ENCODE measurements at regions not wholly inside any gene's neighbourhood (a gene's known extent, or its start where the extent isn't known, plus 50 kb on each side); places are given as distances from the start of the nearest gene placed in this dataset.
"Not testable (repeated sequence)": the region's sequence is repeated elsewhere in the genome, so short reads cannot be mapped to it uniquely, and the experiment has no call there.

DNA sequence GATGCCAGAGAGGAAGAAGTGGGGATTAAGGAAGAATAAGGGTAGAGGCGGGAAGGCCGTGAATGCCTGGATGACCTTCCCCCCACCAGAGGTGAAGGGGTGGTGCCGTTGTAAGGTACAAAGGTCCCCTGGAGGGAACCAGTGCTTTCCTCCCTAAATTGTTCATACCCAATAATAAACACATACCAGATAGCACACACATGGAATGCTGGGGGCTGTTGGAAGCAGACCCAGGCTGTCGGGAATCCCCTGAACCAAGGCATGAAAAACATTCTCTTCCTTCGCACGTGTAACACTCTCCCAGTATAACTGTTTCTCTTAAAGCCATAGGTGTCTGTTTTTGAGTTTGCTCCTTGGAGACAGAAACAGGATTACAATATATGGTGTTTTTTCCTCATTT, 107.1 kb upstream of the CTAGE1 start:
- peaks cover 3% of the 10 kb centered on the region for H3K4me1 ChIP-seq
- H3K27ac ChIP-seq, result no peak overlapping the region
- H3K4me2 ChIP-seq, result no peak overlapping the region
- H3K9me3 ChIP-seq (ENCODE audit: low read depth), result no peaks in the 10 kb centered on the region
- no peaks in the 10 kb centered on the region for H3K27me3 ChIP-seq
- H3K9ac ChIP-seq, result no peak overlapping the region
- no peaks in the 10 kb centered on the region for H3K36me3 ChIP-seq
- no peaks in the 10 kb centered on the region for H3F3A ChIP-seq (ENCODE audit: low read depth)
- no peaks in the 10 kb centered on the region for H3K79me2 ChIP-seq (ENCODE audit: low read depth)
- DNase-seq (ENCODE audit: low spot score), result no peak
- H3K36me3 Mint-ChIP-seq, result no peaks in the 10 kb centered on the region
- H3K27me3 Mint-ChIP-seq (ENCODE audit: insufficient read depth, low read depth), result no peaks in the 10 kb centered on the region
- H3K4me1 Mint-ChIP-seq, result peaks cover 7% of the 10 kb centered on the region
- no peak overlapping the region for H3K27ac Mint-ChIP-seq
- no peaks in the 10 kb centered on the region for H4K20me1 ChIP-seq (ENCODE audit: low read depth)
- no peak overlapping the region for H3K4me3 ChIP-seq
- no peak overlapping the region for H3K4me3 Mint-ChIP-seq
- H3K9me3 Mint-ChIP-seq, result peaks cover 6% of the 10 kb centered on the region
- no peak overlapping the region for H2AFZ ChIP-seq (replicated peaks)
- TF ChIP-seq EZH2phosphoT487 (IDR thresholded peaks at IDR 0.05) (no peak), EZH2 (IDR thresholded peaks at IDR 0.05) (no peak)
- TF ChIP-seq, protein P1, sequence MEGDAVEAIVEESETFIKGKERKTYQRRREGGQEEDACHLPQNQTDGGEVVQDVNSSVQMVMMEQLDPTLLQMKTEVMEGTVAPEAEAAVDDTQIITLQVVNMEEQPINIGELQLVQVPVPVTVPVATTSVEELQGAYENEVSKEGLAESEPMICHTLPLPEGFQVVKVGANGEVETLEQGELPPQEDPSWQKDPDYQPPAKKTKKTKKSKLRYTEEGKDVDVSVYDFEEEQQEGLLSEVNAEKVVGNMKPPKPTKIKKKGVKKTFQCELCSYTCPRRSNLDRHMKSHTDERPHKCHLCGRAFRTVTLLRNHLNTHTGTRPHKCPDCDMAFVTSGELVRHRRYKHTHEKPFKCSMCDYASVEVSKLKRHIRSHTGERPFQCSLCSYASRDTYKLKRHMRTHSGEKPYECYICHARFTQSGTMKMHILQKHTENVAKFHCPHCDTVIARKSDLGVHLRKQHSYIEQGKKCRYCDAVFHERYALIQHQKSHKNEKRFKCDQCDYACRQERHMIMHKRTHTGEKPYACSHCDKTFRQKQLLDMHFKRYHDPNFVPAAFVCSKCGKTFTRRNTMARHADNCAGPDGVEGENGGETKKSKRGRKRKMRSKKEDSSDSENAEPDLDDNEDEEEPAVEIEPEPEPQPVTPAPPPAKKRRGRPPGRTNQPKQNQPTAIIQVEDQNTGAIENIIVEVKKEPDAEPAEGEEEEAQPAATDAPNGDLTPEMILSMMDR (IDR thresholded peaks at IDR 0.05), result no peak

DNA sequence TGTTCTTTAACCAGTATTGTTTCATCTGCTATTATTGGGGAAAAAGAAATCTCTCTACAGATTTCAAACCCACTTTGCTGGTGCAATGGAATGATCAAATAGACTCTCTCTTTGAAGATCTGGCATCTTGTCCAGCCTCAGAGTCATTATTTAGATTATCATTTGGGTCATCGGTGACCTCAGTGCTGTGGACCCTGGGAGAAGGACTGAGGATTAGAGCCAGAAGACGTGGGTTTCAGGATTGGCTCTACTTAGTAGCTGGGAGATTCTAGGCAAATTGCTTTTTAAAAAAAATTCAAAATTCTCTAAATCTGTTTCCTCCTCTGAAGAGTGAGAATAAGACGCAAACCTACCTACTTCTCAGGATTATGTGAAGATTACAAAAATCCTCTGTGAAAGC, 107.6 kb upstream of the CTAGE1 start:
- TF ChIP-seq EZH2 (IDR thresholded peaks at IDR 0.05) (no peak), EZH2phosphoT487 (IDR thresholded peaks at IDR 0.05) (no peak)
- TF ChIP-seq, protein P1 (IDR thresholded peaks at IDR 0.05), result no peak
- no peak overlapping the region for H3K27ac ChIP-seq
- H3K27ac Mint-ChIP-seq, result no peak overlapping the region
- no peaks in the 10 kb centered on the region for H3K9me3 ChIP-seq (ENCODE audit: low read depth)
- H3K4me2 ChIP-seq, result no peak overlapping the region
- peaks cover 6% of the 10 kb centered on the region for H3K9me3 Mint-ChIP-seq
- H3K9ac ChIP-seq, result no peak overlapping the region
- H3K4me1 ChIP-seq, result peaks cover 3% of the 10 kb centered on the region
- no peaks in the 10 kb centered on the region for H3K27me3 Mint-ChIP-seq (ENCODE audit: insufficient read depth, low read depth)
- no peaks in the 10 kb centered on the region for H4K20me1 ChIP-seq (ENCODE audit: low read depth)
- no peaks in the 10 kb centered on the region for H3F3A ChIP-seq (ENCODE audit: low read depth)
- H3K36me3 ChIP-seq, result no peaks in the 10 kb centered on the region
- H3K4me1 Mint-ChIP-seq, result peaks cover 7% of the 10 kb centered on the region
- H3K4me3 ChIP-seq, result no peak overlapping the region
- H3K36me3 Mint-ChIP-seq, result no peaks in the 10 kb centered on the region
- no peak overlapping the region for H2AFZ ChIP-seq (replicated peaks)
- no peaks in the 10 kb centered on the region for H3K79me2 ChIP-seq (ENCODE audit: low read depth)
- H3K27me3 ChIP-seq, result no peaks in the 10 kb centered on the region
- no peak overlapping the region for H3K4me3 Mint-ChIP-seq
- no peak for DNase-seq (ENCODE audit: low spot score)

DNA sequence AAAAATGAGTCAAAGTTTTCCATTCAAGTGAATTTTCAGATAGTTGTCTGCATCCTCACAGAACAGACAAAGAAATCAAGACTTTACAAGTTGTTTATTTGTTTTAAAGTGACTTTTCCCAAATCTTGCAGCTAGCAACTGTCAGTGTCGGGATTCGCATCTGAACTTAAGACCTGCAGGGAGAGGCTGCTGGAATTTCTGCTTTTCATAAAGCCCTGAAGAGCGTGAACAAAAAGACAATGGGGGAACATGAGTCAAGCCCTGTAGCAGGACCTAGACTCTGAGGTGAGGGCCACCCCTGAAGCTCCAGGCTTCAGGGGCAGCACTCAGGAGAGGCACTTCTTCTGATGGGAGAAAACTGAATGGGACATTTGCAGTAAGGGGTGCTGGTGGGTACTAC, 108.2 kb upstream of the CTAGE1 start:
- Histone ChIP-seq H3K4me1 (peaks cover 3% of the 10 kb centered on the region), H4K20me1 (ENCODE audit: low read depth) (no peaks in the 10 kb centered on the region), H2AFZ (replicated peaks) (no peak overlapping the region), H3F3A (ENCODE audit: low read depth) (no peaks in the 10 kb centered on the region), H3K9me3 (ENCODE audit: low read depth) (no peaks in the 10 kb centered on the region), H3K27ac (no peak overlapping the region), H3K36me3 (no peaks in the 10 kb centered on the region), H3K4me2 (no peak overlapping the region), H3K79me2 (ENCODE audit: low read depth) (no peaks in the 10 kb centered on the region), H3K27me3 (no peaks in the 10 kb centered on the region), H3K9ac (no peak overlapping the region), H3K4me3 (no peak overlapping the region)
- TF ChIP-seq, protein P1 (IDR thresholded peaks at IDR 0.05), result no peak
- no peak for DNase-seq (ENCODE audit: low spot score)
- Mint-ChIP-seq H3K27me3 (ENCODE audit: insufficient read depth, low read depth) (no peaks in the 10 kb centered on the region), H3K27ac (no peak overlapping the region), H3K9me3 (peaks cover 6% of the 10 kb centered on the region), H3K4me1 (peaks cover 7% of the 10 kb centered on the region), H3K36me3 (no peaks in the 10 kb centered on the region), H3K4me3 (no peak overlapping the region)

DNA sequence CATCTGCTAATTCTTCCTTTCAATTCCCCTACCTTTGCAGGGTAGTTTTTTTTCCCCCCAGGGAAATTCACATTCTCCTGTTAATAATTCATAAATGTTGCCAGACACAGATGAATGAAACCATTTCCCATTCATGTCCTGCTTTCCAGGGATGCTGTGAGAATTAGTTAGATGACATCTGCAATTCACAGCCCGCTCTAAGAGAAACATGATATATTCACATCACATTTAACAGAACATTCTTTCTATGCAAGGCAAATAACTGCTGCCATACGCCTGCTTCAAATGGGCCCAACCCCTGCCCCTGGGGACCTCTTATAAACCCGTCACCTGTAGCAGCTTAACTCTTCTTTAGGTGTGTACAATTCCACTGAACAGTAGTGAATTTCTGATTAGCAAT, 110.6 kb upstream of the CTAGE1 start:
- no peak overlapping the region for H2AFZ ChIP-seq (replicated peaks)
- no peaks in the 10 kb centered on the region for H3K27me3 Mint-ChIP-seq (ENCODE audit: insufficient read depth, low read depth)
- H3K9ac ChIP-seq, result no peak overlapping the region
- no peak for TF ChIP-seq EZH2 (IDR thresholded peaks at IDR 0.05)
- TF ChIP-seq, protein P1 (IDR thresholded peaks at IDR 0.05), result no peak
- no peaks in the 10 kb centered on the region for H3K9me3 ChIP-seq (ENCODE audit: low read depth)
- H3K4me2 ChIP-seq, result no peak overlapping the region
- no peak overlapping the region for H3K4me3 ChIP-seq
- H3K36me3 ChIP-seq, result no peaks in the 10 kb centered on the region
- H4K20me1 ChIP-seq (ENCODE audit: low read depth), result no peaks in the 10 kb centered on the region
- no peak for DNase-seq (ENCODE audit: low spot score)
- H3K27ac Mint-ChIP-seq, result no peak overlapping the region
- H3K79me2 ChIP-seq (ENCODE audit: low read depth), result no peaks in the 10 kb centered on the region
- H3K27ac ChIP-seq, result no peak overlapping the region
- no peaks in the 10 kb centered on the region for H3K27me3 ChIP-seq
- peaks cover 7% of the 10 kb centered on the region for H3K4me1 Mint-ChIP-seq
- no peak overlapping the region for H3K4me3 Mint-ChIP-seq
- H3K9me3 Mint-ChIP-seq, result peaks cover 7% of the 10 kb centered on the region
- H3K4me1 ChIP-seq, result peaks cover 3% of the 10 kb centered on the region
- H3F3A ChIP-seq (ENCODE audit: low read depth), result no peaks in the 10 kb centered on the region
- no peaks in the 10 kb centered on the region for H3K36me3 Mint-ChIP-seq

DNA sequence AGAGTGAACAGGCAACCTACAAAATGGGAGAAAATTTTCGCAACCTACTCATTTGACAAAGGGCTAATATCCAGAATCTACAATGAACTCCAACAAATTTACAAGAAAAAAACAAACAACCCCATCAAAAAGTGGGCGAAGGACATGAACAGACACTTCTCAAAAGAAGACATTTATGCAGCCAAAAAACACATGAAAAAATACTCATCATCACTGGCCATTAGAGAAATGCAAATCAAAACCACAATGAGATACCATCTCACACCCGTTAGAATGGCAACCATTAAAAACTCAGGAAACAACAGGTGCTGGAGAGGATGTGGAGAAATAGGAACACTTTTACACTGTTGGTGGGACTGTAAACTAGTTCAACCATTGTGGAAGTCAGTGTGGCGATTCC, 117.0 kb upstream of the CTAGE1 start:
- not testable (repeated sequence) for H3F3A ChIP-seq (ENCODE audit: low read depth); H3K4me1 ChIP-seq; H3K27ac Mint-ChIP-seq; H3K27me3 ChIP-seq; H3K9me3 Mint-ChIP-seq; H3K4me3 ChIP-seq; H3K4me1 Mint-ChIP-seq; H3K36me3 Mint-ChIP-seq; H3K27me3 Mint-ChIP-seq (ENCODE audit: insufficient read depth, low read depth); H4K20me1 ChIP-seq (ENCODE audit: low read depth); H3K36me3 ChIP-seq; H3K27ac ChIP-seq; H2AFZ ChIP-seq (replicated peaks); H3K9me3 ChIP-seq (ENCODE audit: low read depth); H3K4me3 Mint-ChIP-seq; H3K9ac ChIP-seq; H3K79me2 ChIP-seq (ENCODE audit: low read depth); H3K4me2 ChIP-seq; DNase-seq (ENCODE audit: low spot score)
